Heart left ventricle (tissue), 16 donors: ENCODE measurements at regions not wholly inside any gene's neighbourhood (a gene's known extent, or its start where the extent isn't known, plus 50 kb on each side); places are given as distances from the start of the nearest gene placed in this dataset.

Experiments used
- ATAC-seq, 4 donors: fragments of 200-7000 bp; cut with Tn5 transposase; one replicate each; pipeline ENCODE4 v1.9.1; 2020 to 2022; ENCODE audit warnings: moderate library complexity in 4 of 4, mild to moderate bottlenecking in 3 of 4, moderate number of reproducible peaks in 1 of 4
- DNase-seq, 5 donors: peaks; one replicate each; pipeline ENCODE4 v3.0.0-alpha.2; 2020
- H3K27ac ChIP-seq, 12 donors: fragments of 200-600 bp; sonication (generic) in 4 of 12; one replicate each; pipeline versions ENCODE4 v1.5.0 to v1.8.0; 2016 to 2022; ENCODE audit warnings: mild to moderate bottlenecking in 2 of 12
- H3K27me3 ChIP-seq, 9 donors: fragments of 200-600 bp; sonication (generic) in 2 of 9; one replicate each; pipeline versions ENCODE4 v1.5.1 to v1.8.0; 2016 to 2022; ENCODE audit warnings: mild to moderate bottlenecking in 3 of 9
- H3K36me3 ChIP-seq, 9 donors: fragments of 200-600 bp; sonication (generic) in 2 of 9; one replicate each; pipeline versions ENCODE4 v1.5.0 to v1.8.0; 2018 to 2022; ENCODE audit warnings: mild to moderate bottlenecking in 2 of 9
- H3K4me1 ChIP-seq, 12 donors: fragments of 200-600 bp; sonication (generic) in 4 of 12; one replicate each; pipeline versions ENCODE4 v1.5.0 to v1.8.0; 2016 to 2022; ENCODE audit warnings: mild to moderate bottlenecking in 3 of 12
- H3K4me3 ChIP-seq, 12 donors: fragments of 200-600 bp; sonication (generic) in 4 of 12; one replicate each; pipeline versions ENCODE4 v1.5.0 to v1.8.0; 2017 to 2022; ENCODE audit warnings: mild to moderate bottlenecking in 9 of 12, moderate library complexity in 4 of 12
- H3K9me3 ChIP-seq, 12 donors: fragments of 200-600 bp; sonication (generic) in 4 of 12; one replicate each; pipeline versions ENCODE4 v1.5.0 to v1.8.0; 2016 to 2022; ENCODE audit warnings: mild to moderate bottlenecking in 1 of 12
- CTCF ChIP-seq, 12 donors: fragments of 200-600 bp; sonication (generic) in 4 of 12; IDR thresholded peaks; one replicate each; pipeline versions ENCODE4 v1.5.0 to v1.8.0; 2018 to 2022; ENCODE audit warnings: antibody characterized with exemption in 12 of 12, mild to moderate bottlenecking in 5 of 12
- POLR2A ChIP-seq, 2 donors: fragments of 450-650 bp; IDR thresholded peaks; one replicate each; pipeline ENCODE4 v1.6.1; 2017; ENCODE audit warnings: antibody characterized with exemption in 2 of 2, mild to moderate bottlenecking in 2 of 2, moderate library complexity in 2 of 2
- WGBS, 4 donors: extraction: QIAGEN DNeasy Blood & Tissue Kit in 2 of 4; methylation state at CpG; one replicate each; pipeline versions ENCODE4 v1.1.5 to v1.1.7; 2013 to 2018; 5-methylcytosine and 5-hydroxymethylcytosine counted together
- intact Hi-C, 10 donors: fragments of 100-400 bp; cut with DNase I; formaldehyde crosslinking; loops; one replicate each; pipeline versions ENCODE4 v1.11.1 to v1.14.2; 2022
- donor health status: ischemic (EF 13 %, LVEDD 7.1; RV severe dilation, severe dysfunction).
- donor health status: healthy with polysubstance abuse.
- donor health status: DM: no; HTN: yes; CAD: no.
- donor health status: DM: no; HTN: no; CAD: no.
- donor health status: ischemic (EF 25% LVEDD 6.9; RV normal size, moderate dysfunction).
- donor health status: ischemic (EF 25% LVEDD 5.7; RV mildly dilated, moderate dysfunction).
- donor health status: healthy.
- donor health status: DM: yes; HTN: yes; CAD: no.
- donor health status: ischemic (EF 35%, LVEDD 5.7; RV mildly dilated, moderate dysfunction).
- donor health status: nonischemic (EF 11% LVEDD 7.7; RV severe dilation, severe dysfunction).
- donor health status: DM: yes; HTN: yes; CAD: no.
- donor health status: PGD.
- donor health status: ischemic (EF 29% LVEDD 5.4; RV normal size, mild dysfunction).
- donor health status: nonischemic (EF 23%, LVEDD 6.1; RV moderate dilation, normal function).

GRCh38 chr12:107393043-107393717, 292.4 kb upstream of the PWP1 start:
- H3K27ac ChIP-seq, result no peak overlapping the region
- intact Hi-C loops, result no loop called here
- DNase-seq, result no peak
- H3K36me3 ChIP-seq, result no peaks in the 10 kb centered on the region
- no peak for ATAC-seq
- no peaks in the 10 kb centered on the region for H3K4me1 ChIP-seq
- no peaks in the 10 kb centered on the region for H3K27me3 ChIP-seq
- WGBS, 4 donors, result 60 to 71% (median 66%) methylated on average over 8 to 10 of the region's 10 CpGs
- H3K9me3 ChIP-seq, result peaks cover 0 to 11% (median 0%) of the 10 kb centered on the region in 12 donors
- TF ChIP-seq POLR2A (IDR thresholded peaks at IDR 0.05), result no peak
- no peak for TF ChIP-seq CTCF (IDR thresholded peaks at IDR 0.05)
- H3K4me3 ChIP-seq, result no peak overlapping the region

GRCh38 chr12:107394693-107395092, 290.9 kb upstream of the PWP1 start:
- H3K27me3 ChIP-seq, result no peaks in the 10 kb centered on the region
- 51 to 69% (median 53%) methylated on average over 3 of the region's 3 CpGs for WGBS, 4 donors
- TF ChIP-seq POLR2A (IDR thresholded peaks at IDR 0.05), result no peak
- no peak for TF ChIP-seq CTCF (IDR thresholded peaks at IDR 0.05)
- no peaks in the 10 kb centered on the region for H3K36me3 ChIP-seq
- ATAC-seq (no peak), DNase-seq (no peak)
- no peak overlapping the region for H3K27ac ChIP-seq
- intact Hi-C loops, result no loop called here
- no peaks in the 10 kb centered on the region for H3K4me1 ChIP-seq
- peaks cover 0 to 3% (median 0%) of the 10 kb centered on the region in 12 donors for H3K9me3 ChIP-seq
- no peak overlapping the region for H3K4me3 ChIP-seq

- Histone ChIP-seq H3K4me1 (no peaks in the 10 kb centered on the region), H3K36me3 (no peaks in the 10 kb centered on the region), H3K4me3 (no peak overlapping the region), H3K9me3 (no peaks in the 10 kb centered on the region), H3K27me3 (no peaks in the 10 kb centered on the region), H3K27ac (no peak overlapping the region)
- ATAC-seq (no peak), DNase-seq (no peak)
- TF ChIP-seq CTCF (IDR thresholded peaks at IDR 0.05), result no peak
- intact Hi-C loops, result no loop called here
- 44 to 55% (median 48%) methylated on average over 3 of the region's 3 CpGs for WGBS, 4 donors
These were observed 289.8 kb upstream of the PWP1 start for GRCh38 chr12:107395817-107396216.

GRCh38 chr12:107396991-107397390, 288.6 kb upstream of the PWP1 start:
- H3K27ac ChIP-seq, result no peak overlapping the region
- H3K4me3 ChIP-seq, result no peak overlapping the region
- no peak for TF ChIP-seq POLR2A (IDR thresholded peaks at IDR 0.05)
- no peak for TF ChIP-seq CTCF (IDR thresholded peaks at IDR 0.05)
- intact Hi-C loops, result no loop called here
- 69 to 77% (median 72%) methylated on average over 7 of the region's 7 CpGs for WGBS, 4 donors
- ATAC-seq, result no peak
- H3K36me3 ChIP-seq, result no peaks in the 10 kb centered on the region
- H3K4me1 ChIP-seq, result no peaks in the 10 kb centered on the region
- H3K27me3 ChIP-seq, result no peaks in the 10 kb centered on the region
- H3K9me3 ChIP-seq, result no peaks in the 10 kb centered on the region
- DNase-seq, result no peak
